Endothelial cell of umbilical vein (primary cell): ENCODE measurements at regions not wholly inside any gene's neighbourhood (a gene's known extent, or its start where the extent isn't known, plus 50 kb on each side); places are given as distances from the start of the nearest gene placed in this dataset.

Experiments used
- BruUV-seq: library from RNA; stranded (reverse); fragments of 400-500 nt; replicated peaks from 2 replicates; lab custom pipeline; 2021; lab: Mats Ljungman, UMichigan
- CTCF ChIA-PET: fragments of 300-600, 350-600 bp; sonication (Branson Sonifier 250); formaldehyde crosslinking; loops from one replicate; lab custom pipeline; 2021; ENCODE audit warnings: antibody characterized with exemption, inconsistent platforms; lab: Charles Lee
- POLR2A ChIA-PET: fragments of 300-600, 350-600 bp; sonication (Branson Sonifier 250); formaldehyde crosslinking; loops from one replicate; lab custom pipeline; 2021; ENCODE audit warnings: antibody characterized with exemption, inconsistent platforms; lab: Charles Lee
- DNase-seq: peaks from one replicate; pipeline ENCODE4 v3.0.0-alpha.2; 2011; ENCODE audit warnings: low read depth, low spot score
- FAIRE-seq: peaks from 2 replicates; lab custom pipeline; 2011; peaks lifted over from hg19 to GRCh38; lab: Jason Lieb, UNC
- H2AFZ ChIP-seq: 2 replicates; pipeline ENCODE4 v1.6.0; 2012; ENCODE audit warnings: low read depth, low read length, control low read depth, inconsistent platforms
- H3K27ac ChIP-seq: 2 replicates; pipeline ENCODE4 v1.5.1; 2011; ENCODE audit warnings: low read depth, mild to moderate bottlenecking, control low read depth, low read length, moderate library complexity; ENCODE audit not compliant: insufficient read depth
- H3K27me3 ChIP-seq, 2 experiments: 2 replicates each; pipeline versions ENCODE4 v1.6.0 to v1.6.1; 2011; ENCODE audit warnings: low read length in 2 of 2, mixed read lengths in 1 of 2; ENCODE audit not compliant: control insufficient read depth in 2 of 2, insufficient read depth in 2 of 2
- H3K36me3 ChIP-seq, 2 experiments: 2 replicates in 1 of 2; 3 replicates in 1 of 2; pipeline ENCODE4 v1.5.1; 2011; ENCODE audit warnings: low read length in 2 of 2, mild to moderate bottlenecking in 1 of 2, moderate library complexity in 1 of 2; ENCODE audit not compliant: control insufficient read depth in 2 of 2, insufficient read depth in 2 of 2; ENCODE audit errors: extremely low read depth in 1 of 2
- H3K4me1 ChIP-seq: 3 replicates; pipeline ENCODE4 v1.5.1; 2011; ENCODE audit warnings: mild to moderate bottlenecking, low read length; ENCODE audit not compliant: control insufficient read depth, insufficient read depth; ENCODE audit errors: extremely low read depth
- H3K4me2 ChIP-seq: 2 replicates; pipeline ENCODE4 v1.6.1; 2011; ENCODE audit warnings: low read length, control low read depth, mixed read lengths; ENCODE audit not compliant: insufficient read depth
- H3K4me3 ChIP-seq, 3 experiments: fragments of 200-600 bp in 1 of 3; sonication (generic), shearing (Covaris generic) in 1 of 3; replicated peaks in 1 of 3; 2 replicates each; pipeline ENCODE4 v1.5.1; 2011 to 2016; ENCODE audit warnings: control low read depth in 3 of 3, low read length in 3 of 3, mild to moderate bottlenecking in 2 of 3, inconsistent platforms in 1 of 3, low read depth in 1 of 3, moderate library complexity in 1 of 3; ENCODE audit not compliant: insufficient read depth in 1 of 3
- H3K79me2 ChIP-seq: 2 replicates; pipeline ENCODE4 v1.6.0; 2012; ENCODE audit warnings: low read length, inconsistent platforms; ENCODE audit not compliant: control insufficient read depth, insufficient read depth
- H3K9ac ChIP-seq: replicated peaks from 2 replicates; pipeline ENCODE3; 2011; ENCODE audit warnings: low read length, control low read depth; ENCODE audit not compliant: insufficient read depth; ENCODE audit errors: extremely low read depth
- H3K9me1 ChIP-seq: replicated peaks from 3 replicates; pipeline ENCODE4 v1.6.0; 2011; ENCODE audit warnings: mild to moderate bottlenecking, low read length; ENCODE audit not compliant: control insufficient read depth, insufficient read depth; ENCODE audit errors: extremely low read depth
- H3K9me3 ChIP-seq: replicated peaks from 2 replicates; pipeline ENCODE4 v1.5.1; 2012; ENCODE audit warnings: low read length, inconsistent platforms; ENCODE audit not compliant: control insufficient read depth, insufficient read depth
- H4K20me1 ChIP-seq: replicated peaks from 2 replicates; pipeline ENCODE3; 2011; ENCODE audit warnings: mild to moderate bottlenecking, low read length; ENCODE audit not compliant: control insufficient read depth, insufficient read depth; ENCODE audit errors: extremely low read depth
- EZH2 ChIP-seq: IDR thresholded peaks from 2 replicates; pipeline ENCODE4 v1.6.1; 2012; ENCODE audit warnings: borderline replicate concordance, low read depth, mild to moderate bottlenecking, moderate library complexity, low read length, inconsistent platforms; ENCODE audit not compliant: severe bottlenecking
- FOS ChIP-seq: IDR thresholded peaks from 2 replicates; pipeline ENCODE4 v1.6.1; 2011; ENCODE audit warnings: mild to moderate bottlenecking, low read length, moderate library complexity, borderline replicate concordance; ENCODE audit not compliant: insufficient read depth
- GATA2 ChIP-seq: IDR thresholded peaks from 2 replicates; pipeline ENCODE4 v1.7.0; 2011; ENCODE audit warnings: low read depth, mild to moderate bottlenecking, moderate library complexity, mixed read lengths, low read length; ENCODE audit not compliant: insufficient read length, insufficient read depth
- JUN ChIP-seq: IDR thresholded peaks from 2 replicates; pipeline ENCODE4 v1.6.1; 2011; ENCODE audit warnings: borderline replicate concordance, low read depth; ENCODE audit not compliant: insufficient read length, insufficient read depth
- MYC ChIP-seq: IDR thresholded peaks from one replicate; pipeline ENCODE4 v1.6.1; 2011; ENCODE audit warnings: mild to moderate bottlenecking, low read depth, low read length
- POLR2A ChIP-seq: IDR thresholded peaks from 2 replicates; pipeline ENCODE4 v1.6.1; 2012; ENCODE audit warnings: low read depth, mild to moderate bottlenecking, control low read depth, low read length
- POLR2AphosphoS5 ChIP-seq: IDR thresholded peaks from 2 replicates; pipeline ENCODE4 v1.6.1; 2012; ENCODE audit warnings: low read depth, mild to moderate bottlenecking, control low read depth, low read length, moderate library complexity; ENCODE audit not compliant: insufficient read depth
- dilution Hi-C: fragments of 300-500 bp; cut with MboI; formaldehyde crosslinking; loops from one replicate; pipeline ENCODE4 v1.15.0; 2019; ENCODE audit warnings: low sequenced_read_pairs; ENCODE audit not compliant: extremely low pct_ligation_motif_present
- intact Hi-C: fragments of 100-400 bp; cut with micrococcal nuclease; formaldehyde crosslinking; loops from one replicate; pipeline ENCODE4 v1.10.0; 2022
- TF ChIP-seq, protein P1 (sequence below), 2 donors: IDR thresholded peaks; 1 replicate in 1 of 2; 2 replicates in 1 of 2; pipeline ENCODE4 v1.5.1; 2011; ENCODE audit warnings: low read length in 2 of 2, mild to moderate bottlenecking in 2 of 2, moderate library complexity in 2 of 2, control low read depth in 1 of 2, inconsistent platforms in 1 of 2, low read depth in 1 of 2; ENCODE audit not compliant: insufficient read depth in 1 of 2; ENCODE audit errors: extremely low read depth in 1 of 2
- TF ChIP-seq, protein P2 (sequence below): IDR thresholded peaks from 2 replicates; pipeline ENCODE4 v1.6.1; 2011; ENCODE audit not compliant: insufficient read depth, insufficient read length

DNA sequence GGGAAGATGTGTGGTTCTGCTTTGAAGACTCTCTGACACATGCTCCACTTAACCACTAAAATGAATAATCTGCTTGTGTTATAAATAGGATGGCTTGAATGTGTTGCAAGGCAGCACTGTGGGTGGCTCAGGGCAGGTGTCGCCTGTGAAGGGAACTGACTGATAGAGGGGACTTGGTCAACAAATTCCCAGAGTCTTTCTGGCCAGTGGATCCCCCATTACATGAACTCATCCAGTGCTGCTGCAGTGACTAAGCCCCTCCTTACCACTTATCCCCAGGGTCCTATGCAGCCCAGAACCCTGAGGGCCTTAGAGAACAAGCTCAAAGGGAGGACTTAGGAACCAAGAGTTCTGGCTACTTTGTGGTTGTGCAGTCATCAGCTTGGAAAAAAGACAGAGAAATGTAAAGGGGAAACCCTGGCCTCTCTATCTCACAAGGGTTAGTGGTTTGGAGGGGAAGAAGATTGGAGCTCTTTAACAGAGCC, 226.2 kb upstream of the TNP1 start:
- TF ChIP-seq, protein P1, sequence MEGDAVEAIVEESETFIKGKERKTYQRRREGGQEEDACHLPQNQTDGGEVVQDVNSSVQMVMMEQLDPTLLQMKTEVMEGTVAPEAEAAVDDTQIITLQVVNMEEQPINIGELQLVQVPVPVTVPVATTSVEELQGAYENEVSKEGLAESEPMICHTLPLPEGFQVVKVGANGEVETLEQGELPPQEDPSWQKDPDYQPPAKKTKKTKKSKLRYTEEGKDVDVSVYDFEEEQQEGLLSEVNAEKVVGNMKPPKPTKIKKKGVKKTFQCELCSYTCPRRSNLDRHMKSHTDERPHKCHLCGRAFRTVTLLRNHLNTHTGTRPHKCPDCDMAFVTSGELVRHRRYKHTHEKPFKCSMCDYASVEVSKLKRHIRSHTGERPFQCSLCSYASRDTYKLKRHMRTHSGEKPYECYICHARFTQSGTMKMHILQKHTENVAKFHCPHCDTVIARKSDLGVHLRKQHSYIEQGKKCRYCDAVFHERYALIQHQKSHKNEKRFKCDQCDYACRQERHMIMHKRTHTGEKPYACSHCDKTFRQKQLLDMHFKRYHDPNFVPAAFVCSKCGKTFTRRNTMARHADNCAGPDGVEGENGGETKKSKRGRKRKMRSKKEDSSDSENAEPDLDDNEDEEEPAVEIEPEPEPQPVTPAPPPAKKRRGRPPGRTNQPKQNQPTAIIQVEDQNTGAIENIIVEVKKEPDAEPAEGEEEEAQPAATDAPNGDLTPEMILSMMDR (IDR thresholded peaks at IDR 0.05; ENCODE audit: extremely low read depth in 1 of 2, insufficient read depth in 1 of 2, low read depth in 1 of 2, low read length in 2 of 2): no peak
- no peak for TF ChIP-seq MYC
- TF ChIP-seq, protein P2, sequence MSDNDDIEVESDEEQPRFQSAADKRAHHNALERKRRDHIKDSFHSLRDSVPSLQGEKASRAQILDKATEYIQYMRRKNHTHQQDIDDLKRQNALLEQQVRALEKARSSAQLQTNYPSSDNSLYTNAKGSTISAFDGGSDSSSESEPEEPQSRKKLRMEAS: no peak
- no peak for TF ChIP-seq JUN
- no peak for TF ChIP-seq POLR2AphosphoS5
- no peak for TF ChIP-seq GATA2
- no peak for TF ChIP-seq EZH2
- no peak for TF ChIP-seq POLR2A
- no peak for TF ChIP-seq FOS
- H3K27me3 ChIP-seq: peaks cover 0 to 5% of the 10 kb centered on the region in 2 experiments
- DNase-seq (no peak), FAIRE-seq (no peak)
- intact Hi-C loops (no loop called here), dilution Hi-C loops (no loop called here)
- BruUV-seq: no TSS peak
- no peaks in the 10 kb centered on the region for H3K9me1 ChIP-seq
- H2AFZ ChIP-seq: no peak overlapping the region
- ChIA-PET CTCF (interaction anchor here (1.3 to 1.9 kb wide), 2 partner anchors 11 to 80 kb away, joined by 4 read pairs; no protein-coding TSS in a partner anchor), POLR2A (no interaction called here)
- H3K9me3 ChIP-seq: no peaks in the 10 kb centered on the region
- no peak overlapping the region for H3K4me3 ChIP-seq
- no peaks in the 10 kb centered on the region for H3K36me3 ChIP-seq
- no peak overlapping the region for H3K9ac ChIP-seq
- H3K4me1 ChIP-seq: peaks cover 6% of the 10 kb centered on the region
- H3K4me2 ChIP-seq: no peak overlapping the region
- H3K79me2 ChIP-seq: no peaks in the 10 kb centered on the region
- H3K27ac ChIP-seq: no peak overlapping the region
- no peaks in the 10 kb centered on the region for H4K20me1 ChIP-seq
